B cell (primary cell): ENCODE measurements at regions not wholly inside any gene's neighbourhood (a gene's known extent, or its start where the extent isn't known, plus 50 kb on each side); places are given as distances from the start of the nearest gene placed in this dataset.

ENCODE experiments used
- EZH2 ChIP-seq: IDR thresholded peaks from 2 replicates; pipeline ENCODE4 v1.6.1; 2012; ENCODE audit warnings: borderline replicate concordance, low read depth, mild to moderate bottlenecking, moderate library complexity, low read length; ENCODE audit not compliant: insufficient read depth, poor library complexity, severe bottlenecking
- TF ChIP-seq, protein P1 (sequence below): fragments of 200-600 bp; IDR thresholded peaks from one replicate; pipeline ENCODE4 v1.8.0; 2022; ENCODE audit warnings: antibody characterized with exemption, mild to moderate bottlenecking

DNA sequence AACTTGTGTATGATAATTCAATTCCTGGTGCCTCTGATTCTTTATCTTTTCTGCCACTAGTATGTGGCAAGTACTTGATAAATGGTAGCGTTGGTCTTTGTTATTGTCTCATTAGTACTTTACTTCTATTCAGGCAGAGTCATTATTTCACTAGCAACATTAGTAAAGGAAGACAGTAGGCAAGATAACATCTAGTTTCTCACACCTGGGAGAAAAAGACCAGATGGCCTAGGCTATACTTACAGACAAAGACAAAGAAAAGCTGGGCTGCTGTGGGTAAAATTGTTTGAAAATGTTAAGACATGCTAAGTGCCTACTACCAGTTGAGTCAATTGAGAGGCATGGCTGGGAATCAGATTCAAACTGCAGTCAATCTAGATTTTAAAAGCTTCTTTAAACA lies 198.7 kb upstream of the CMC1 start:
- no peak for TF ChIP-seq EZH2
- TF ChIP-seq, protein P1, sequence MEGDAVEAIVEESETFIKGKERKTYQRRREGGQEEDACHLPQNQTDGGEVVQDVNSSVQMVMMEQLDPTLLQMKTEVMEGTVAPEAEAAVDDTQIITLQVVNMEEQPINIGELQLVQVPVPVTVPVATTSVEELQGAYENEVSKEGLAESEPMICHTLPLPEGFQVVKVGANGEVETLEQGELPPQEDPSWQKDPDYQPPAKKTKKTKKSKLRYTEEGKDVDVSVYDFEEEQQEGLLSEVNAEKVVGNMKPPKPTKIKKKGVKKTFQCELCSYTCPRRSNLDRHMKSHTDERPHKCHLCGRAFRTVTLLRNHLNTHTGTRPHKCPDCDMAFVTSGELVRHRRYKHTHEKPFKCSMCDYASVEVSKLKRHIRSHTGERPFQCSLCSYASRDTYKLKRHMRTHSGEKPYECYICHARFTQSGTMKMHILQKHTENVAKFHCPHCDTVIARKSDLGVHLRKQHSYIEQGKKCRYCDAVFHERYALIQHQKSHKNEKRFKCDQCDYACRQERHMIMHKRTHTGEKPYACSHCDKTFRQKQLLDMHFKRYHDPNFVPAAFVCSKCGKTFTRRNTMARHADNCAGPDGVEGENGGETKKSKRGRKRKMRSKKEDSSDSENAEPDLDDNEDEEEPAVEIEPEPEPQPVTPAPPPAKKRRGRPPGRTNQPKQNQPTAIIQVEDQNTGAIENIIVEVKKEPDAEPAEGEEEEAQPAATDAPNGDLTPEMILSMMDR: no peak
